ENCODE measurements at regions not wholly inside any gene's neighbourhood (a gene's known extent, or its start where the extent isn't known, plus 50 kb on each side); places are given as distances from the start of the nearest gene placed in this dataset.
A peak's percentile ranks its signal among the peaks of the same experiment; 100 is the strongest.

GRCh38 chr17:6274310-6274709, 160.6 kb downstream of the AIPL1 start:
- intact Hi-C loops (cut with DNase I), result no loop called here
- no peak for DNase-seq
- Histone ChIP-seq H3K4me3 (no peak overlapping the region), H3K36me3 (no peaks in the 10 kb centered on the region), H3K27me3 (peaks cover 0 to 3% (median 0%) of the 10 kb centered on the region in 7 donors), H3K9me3 (no peaks in the 10 kb centered on the region), H3K27ac (no peak overlapping the region), H3K4me1 (no peaks in the 10 kb centered on the region)
- 78 to 79% methylated on average over 6 of the region's 6 CpGs for WGBS, 2 donors
- ATAC-seq, result no peak
- no peak for TF ChIP-seq CTCF (IDR thresholded peaks at IDR 0.05)

- H3K36me3 ChIP-seq, result no peaks in the 10 kb centered on the region
- peak in 1 of 2 donors; percentile 35 for DNase-seq
- H3K9me3 ChIP-seq, result peaks cover 0 to 12% (median 0%) of the 10 kb centered on the region in 11 donors
- H3K27ac ChIP-seq, result no peak overlapping the region
- no peaks in the 10 kb centered on the region for H3K27me3 ChIP-seq
- WGBS, 2 donors, result 8 to 14% methylated on average over 4 of the region's 4 CpGs
- H3K4me3 ChIP-seq, result no peak overlapping the region
- no peak for ATAC-seq
- intact Hi-C loops (cut with DNase I), result no loop called here
- no peaks in the 10 kb centered on the region for H3K4me1 ChIP-seq
- TF ChIP-seq CTCF (IDR thresholded peaks at IDR 0.05), result no peak
Observed at GRCh38 chr17:6269478-6269877, 165.4 kb downstream of the AIPL1 start.

GRCh38 chr17:6261466-6261865, 173.5 kb downstream of the AIPL1 start:
- H3K4me3 ChIP-seq, result no peak overlapping the region
- intact Hi-C loops (cut with DNase I), result no loop called here
- DNase-seq (no peak), ATAC-seq (no peak)
- H3K27me3 ChIP-seq, result peaks cover 0 to 10% (median 0%) of the 10 kb centered on the region in 7 donors
- H3K9me3 ChIP-seq, result peaks cover 0 to 12% (median 0%) of the 10 kb centered on the region in 11 donors
- H3K27ac ChIP-seq, result no peak overlapping the region
- H3K36me3 ChIP-seq, result no peaks in the 10 kb centered on the region
- H3K4me1 ChIP-seq, result peaks cover 0 to 3% (median 0%) of the 10 kb centered on the region in 9 donors
- no peak for TF ChIP-seq CTCF (IDR thresholded peaks at IDR 0.05)
- 26 to 32% methylated on average over 6 of the region's 6 CpGs for WGBS, 2 donors

GRCh38 chr17:6259899-6260298, 175.0 kb downstream of the AIPL1 start:
- no peak for DNase-seq
- Histone ChIP-seq H3K9me3 (no peaks in the 10 kb centered on the region), H3K27ac (no peak overlapping the region), H3K4me3 (no peak overlapping the region), H3K4me1 (peaks cover 0 to 3% (median 0%) of the 10 kb centered on the region in 9 donors), H3K27me3 (peaks cover 0 to 10% (median 0%) of the 10 kb centered on the region in 7 donors), H3K36me3 (no peaks in the 10 kb centered on the region)
- ATAC-seq, result no peak
- 76 to 89% methylated on average over 11 of the region's 11 CpGs for WGBS, 2 donors
- intact Hi-C loops (cut with DNase I), result no loop called here
- TF ChIP-seq CTCF (IDR thresholded peaks at IDR 0.05), result no peak

Data from heart right ventricle (tissue), 16 donors.